MCF 10A (cell line): ENCODE measurements at regions not wholly inside any gene's neighbourhood (a gene's known extent, or its start where the extent isn't known, plus 50 kb on each side); places are given as distances from the start of the nearest gene placed in this dataset.

ENCODE experiments used
- BruUV-seq: library from RNA; stranded (reverse); fragments of 400-500 nt; replicated peaks from 2 replicates; lab custom pipeline; 2021; lab: Mats Ljungman, UMichigan
- CTCF ChIA-PET: fragments of 300-600 bp; sonication (Branson Sonifier 250); formaldehyde crosslinking; extraction: SDS; loops from one replicate; lab custom pipeline; 2021; ENCODE audit warnings: antibody characterized with exemption, inconsistent platforms; lab: Yijun Ruan, JAX
- POLR2A ChIA-PET: fragments of 300-600, 350-650 bp; sonication (Branson Sonifier 250); formaldehyde crosslinking; extraction: SDS; loops from one replicate; lab custom pipeline; 2020; ENCODE audit warnings: antibody characterized with exemption, inconsistent platforms; lab: Yijun Ruan, JAX
- DNase-seq: peaks from one replicate; pipeline ENCODE4 v3.0.0-alpha.2; 2018; ENCODE audit not compliant: unreplicated experiment
- H3K27ac Mint-ChIP-seq: one replicate; pipeline ENCODE4 v1.8.0; 2022; ENCODE audit warnings: mild to moderate bottlenecking, low read depth, mixed read lengths; ENCODE audit not compliant: unreplicated experiment
- H3K27me3 Mint-ChIP-seq: one replicate; pipeline ENCODE4 v1.8.0; 2022; ENCODE audit warnings: mixed read lengths; ENCODE audit not compliant: insufficient read depth, unreplicated experiment
- H3K36me3 Mint-ChIP-seq: one replicate; pipeline ENCODE4 v1.8.0; 2022; ENCODE audit warnings: mild to moderate bottlenecking, moderate library complexity, mixed read lengths; ENCODE audit not compliant: insufficient read depth, unreplicated experiment
- H3K4me1 Mint-ChIP-seq: one replicate; pipeline ENCODE4 v1.8.0; 2022; ENCODE audit warnings: mixed read lengths; ENCODE audit not compliant: insufficient read depth, unreplicated experiment
- H3K4me3 Mint-ChIP-seq: one replicate; pipeline ENCODE4 v1.8.0; 2022; ENCODE audit warnings: mild to moderate bottlenecking, moderate library complexity, mixed read lengths; ENCODE audit not compliant: unreplicated experiment
- H3K9me3 Mint-ChIP-seq: one replicate; pipeline ENCODE4 v1.8.0; 2022; ENCODE audit warnings: mixed read lengths; ENCODE audit not compliant: unreplicated experiment
- CTCF ChIP-seq: fragments of 200-600 bp; IDR thresholded peaks from one replicate; pipeline ENCODE4 v1.8.0; 2022; ENCODE audit warnings: antibody characterized with exemption, mild to moderate bottlenecking; ENCODE audit not compliant: unreplicated experiment
- intact Hi-C: fragments of 100-400 bp; cut with micrococcal nuclease; formaldehyde crosslinking; loops from 2 replicates; pipeline ENCODE4 v1.14.1; 2022

GRCh38 chr17:11074451-11074850 is 166.6 kb upstream of the SHISA6 start:
- ChIA-PET POLR2A (no interaction called here), CTCF (no interaction called here)
- Mint-ChIP-seq H3K4me3 (no peak overlapping the region), H3K36me3 (no peaks in the 10 kb centered on the region), H3K9me3 (peaks cover 10% of the 10 kb centered on the region), H3K27me3 (no peaks in the 10 kb centered on the region), H3K4me1 (no peaks in the 10 kb centered on the region), H3K27ac (no peak overlapping the region)
- no TSS peak for BruUV-seq
- no peak for DNase-seq
- no peak for TF ChIP-seq CTCF
- intact Hi-C loops: no loop called here

- no peaks in the 10 kb centered on the region for H3K36me3 Mint-ChIP-seq
- no peaks in the 10 kb centered on the region for H3K4me1 Mint-ChIP-seq
- no peak for TF ChIP-seq CTCF
- intact Hi-C loops: no loop called here
- H3K4me3 Mint-ChIP-seq: no peak overlapping the region
- H3K27ac Mint-ChIP-seq: no peak overlapping the region
- no TSS peak for BruUV-seq
- CTCF ChIA-PET: interaction anchor here (0.6 kb wide), 1 partner anchor 1028 kb away, joined by 4 read pairs; no protein-coding TSS in a partner anchor
- H3K27me3 Mint-ChIP-seq: no peaks in the 10 kb centered on the region
- DNase-seq: no peak
- no peaks in the 10 kb centered on the region for H3K9me3 Mint-ChIP-seq
- POLR2A ChIA-PET: no interaction called here
Observed at GRCh38 chr17:11056926-11057325, 184.1 kb upstream of the SHISA6 start.

DNA sequence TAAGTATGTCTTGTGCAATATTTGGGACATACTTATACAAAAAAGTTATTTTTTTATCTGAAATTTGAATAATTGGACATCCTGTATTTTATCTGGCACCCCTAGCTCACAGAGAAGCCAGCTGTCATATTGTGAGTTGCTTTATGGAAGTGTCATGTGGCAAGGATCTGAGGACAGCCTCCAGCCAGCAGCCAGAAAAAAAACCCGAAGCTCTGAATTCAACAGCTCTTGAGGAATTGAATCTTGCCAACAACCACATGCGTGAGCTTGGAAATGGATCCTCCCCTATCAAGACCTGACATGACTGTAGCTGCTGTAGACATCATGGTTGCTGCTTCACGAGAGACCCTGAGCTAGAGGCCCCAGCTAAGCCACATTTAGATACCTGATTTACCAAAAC is 187.2 kb upstream of the SHISA6 start:
- no peaks in the 10 kb centered on the region for H3K9me3 Mint-ChIP-seq
- CTCF ChIA-PET: no interaction called here
- no TSS peak for BruUV-seq
- H3K4me3 Mint-ChIP-seq: no peak overlapping the region
- TF ChIP-seq CTCF: no peak
- DNase-seq: no peak
- intact Hi-C loops: no loop called here
- H3K27me3 Mint-ChIP-seq: no peaks in the 10 kb centered on the region
- no peaks in the 10 kb centered on the region for H3K4me1 Mint-ChIP-seq
- no peaks in the 10 kb centered on the region for H3K36me3 Mint-ChIP-seq
- H3K27ac Mint-ChIP-seq: no peak overlapping the region
- POLR2A ChIA-PET: no interaction called here

DNA sequence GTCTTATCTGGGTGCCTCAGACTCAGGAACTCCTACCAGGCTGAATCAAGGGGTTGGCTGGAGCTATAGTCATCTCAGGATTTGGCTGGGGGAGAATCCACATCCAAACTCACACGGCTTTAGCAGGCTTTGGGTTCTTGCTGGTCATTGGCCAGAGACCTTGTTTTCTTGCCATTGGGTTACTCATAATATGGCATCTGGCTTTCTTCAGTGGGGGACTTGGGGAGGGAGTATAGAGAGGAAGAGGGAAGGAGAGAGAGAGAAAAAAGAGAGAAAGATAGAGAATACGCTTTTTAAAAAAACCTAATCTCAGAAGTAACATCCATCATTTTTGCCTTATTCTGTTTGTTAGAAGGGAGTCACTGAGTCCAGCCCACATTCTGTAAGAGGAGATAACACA is 191.5 kb upstream of the SHISA6 start:
- intact Hi-C loops: no loop called here
- no peak for DNase-seq
- H3K9me3 Mint-ChIP-seq: no peaks in the 10 kb centered on the region
- H3K27ac Mint-ChIP-seq: no peak overlapping the region
- BruUV-seq: no TSS peak
- no peak overlapping the region for H3K4me3 Mint-ChIP-seq
- no peak for TF ChIP-seq CTCF
- H3K36me3 Mint-ChIP-seq: no peaks in the 10 kb centered on the region
- CTCF ChIA-PET: no interaction called here
- H3K27me3 Mint-ChIP-seq: no peaks in the 10 kb centered on the region
- no peaks in the 10 kb centered on the region for H3K4me1 Mint-ChIP-seq
- POLR2A ChIA-PET: no interaction called here
